ENCODE measurements at regions not wholly inside any gene's neighbourhood (a gene's known extent, or its start where the extent isn't known, plus 50 kb on each side); places are given as distances from the start of the nearest gene placed in this dataset.
"Not testable (repeated sequence)": the region's sequence is repeated elsewhere in the genome, so short reads cannot be mapped to it uniquely, and the experiment has no call there.

DNA sequence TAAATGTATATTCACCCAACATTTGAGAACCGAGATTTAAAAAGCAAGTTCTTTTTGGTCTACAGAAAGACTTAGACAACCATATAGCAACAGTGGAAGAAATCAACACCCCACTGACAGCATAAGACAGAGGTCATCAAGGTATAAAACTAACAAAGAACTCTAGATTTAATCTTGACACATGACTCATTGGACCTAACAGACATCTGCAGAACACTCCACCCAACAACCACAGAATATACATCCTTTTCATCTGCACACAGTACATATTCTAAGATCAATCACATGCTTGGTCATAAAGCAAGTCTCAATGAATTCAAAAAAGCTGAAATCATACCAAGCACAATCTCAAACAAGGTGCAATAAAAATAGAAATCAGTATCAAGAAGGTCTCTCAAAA is 65.8 kb downstream of the SPIN4 start:
- DNase-seq: no peak

DNA sequence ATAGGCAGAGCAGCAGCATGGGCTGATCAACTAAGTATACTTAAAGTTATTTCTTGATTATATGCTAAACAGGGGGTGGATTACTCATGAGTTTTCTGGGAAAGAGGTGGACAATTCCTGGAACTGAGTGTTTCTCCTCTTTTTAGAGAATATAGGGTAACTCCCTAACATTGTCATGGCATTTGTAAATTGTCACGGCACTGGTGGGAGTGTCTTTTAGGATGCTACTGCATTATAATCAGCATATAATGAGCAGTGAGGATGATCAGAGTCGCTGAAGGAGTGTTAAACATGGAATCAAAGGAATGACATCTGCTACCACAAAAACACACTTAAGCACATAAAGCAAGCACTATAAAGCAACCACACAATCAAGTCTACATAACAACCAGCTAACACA is 66.5 kb downstream of the SPIN4 start:
- DNase-seq: no peak

DNA sequence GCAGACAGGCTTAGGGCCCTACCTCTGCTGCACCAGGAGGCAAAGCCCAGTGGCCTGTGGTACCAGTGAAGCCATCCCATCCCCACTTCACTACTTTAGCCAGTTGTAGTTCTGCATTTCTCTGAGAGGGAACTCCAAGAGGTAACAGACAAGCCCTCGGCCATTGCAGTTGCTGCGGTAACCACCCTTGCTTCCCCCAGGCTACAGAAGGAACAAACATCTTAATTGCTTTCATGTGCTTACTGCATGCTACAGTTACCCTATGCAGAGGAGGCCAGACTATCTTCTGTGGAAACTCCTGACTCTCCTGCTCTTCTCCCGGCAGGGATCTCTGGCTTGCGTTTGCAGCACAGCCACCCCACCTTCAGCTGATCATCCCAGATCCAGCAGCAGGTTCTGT is 67.8 kb downstream of the SPIN4 start:
- DNase-seq: no peak

DNA sequence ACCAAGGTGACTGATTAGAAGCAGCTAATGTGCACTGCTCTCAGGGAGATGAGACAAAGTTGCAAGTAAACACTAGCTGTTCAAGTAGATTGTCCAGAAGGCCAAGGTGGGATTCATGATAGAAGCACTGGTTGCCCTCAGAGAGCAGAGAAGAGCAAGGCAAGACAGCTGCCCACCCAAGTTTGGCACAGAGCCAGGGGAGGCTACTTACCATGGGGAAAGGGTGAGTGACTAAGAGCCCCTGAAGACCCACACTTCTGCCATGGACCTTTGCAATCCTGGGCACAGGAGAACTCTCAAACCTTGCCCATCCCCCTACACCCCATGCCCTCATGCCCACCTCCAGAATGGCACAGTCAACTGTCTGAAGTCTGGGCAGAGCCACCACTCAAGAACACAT is 68.3 kb downstream of the SPIN4 start:
- no peak for DNase-seq

DNA sequence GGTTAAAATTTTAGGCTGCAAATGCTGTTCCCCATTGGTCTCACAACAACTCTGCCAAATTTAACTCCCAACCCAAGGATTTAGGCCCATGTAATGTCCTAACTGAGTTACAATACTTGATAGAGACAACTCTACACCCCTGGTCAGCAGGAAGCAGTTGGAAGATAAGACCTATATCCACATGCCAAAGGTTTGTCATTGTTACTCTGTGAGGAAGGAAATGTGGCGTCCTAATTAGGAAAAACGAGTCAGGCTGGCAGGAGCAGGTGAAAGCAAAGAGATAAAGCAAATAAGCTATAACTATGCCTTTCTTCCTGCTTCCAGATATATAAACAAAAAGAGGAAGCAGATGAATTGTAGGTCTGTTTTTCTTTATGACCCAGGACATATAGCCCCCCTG is 69.1 kb downstream of the SPIN4 start:
- no peak for DNase-seq

DNA sequence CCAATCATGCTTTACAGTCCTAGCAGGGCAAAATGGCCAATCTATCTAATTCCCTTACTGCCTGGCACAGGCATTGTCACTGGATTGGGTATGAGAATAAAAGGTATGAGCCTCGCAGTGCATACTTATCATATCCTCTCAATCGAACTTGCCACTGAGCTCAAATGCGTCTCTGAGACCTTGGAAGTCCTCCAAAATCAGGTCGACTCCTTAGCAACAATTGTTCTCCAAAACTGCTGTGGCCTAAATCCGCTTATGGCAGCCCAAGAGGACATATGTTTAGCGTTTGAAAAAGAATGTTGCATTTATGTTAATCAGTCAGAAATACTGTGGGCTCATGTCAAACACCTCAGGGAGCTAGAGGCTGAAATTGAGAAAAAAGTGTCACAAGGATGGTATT is 69.7 kb downstream of the SPIN4 start:
- DNase-seq: no peak

DNA sequence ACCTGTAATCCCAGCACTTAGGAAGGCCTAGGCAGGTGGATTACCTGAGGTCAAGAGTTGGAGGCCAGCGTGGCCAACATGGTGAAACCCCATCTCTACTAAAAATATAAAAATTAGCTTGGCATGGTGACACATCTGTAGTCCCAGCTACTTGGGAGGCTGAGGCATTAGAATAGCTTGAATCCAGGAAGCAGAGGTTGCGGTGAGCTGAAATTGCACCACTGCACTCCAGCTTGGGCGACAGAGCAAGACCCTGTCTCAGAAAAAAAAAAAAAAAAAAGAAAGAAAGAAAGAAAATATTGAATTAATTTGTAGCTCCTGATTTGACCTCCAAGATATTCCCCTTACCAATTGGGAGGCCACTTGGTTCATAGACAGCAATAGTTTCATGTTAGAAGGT is 73.7 kb downstream of the SPIN4 start:
- DNase-seq: not testable (repeated sequence)

DNA sequence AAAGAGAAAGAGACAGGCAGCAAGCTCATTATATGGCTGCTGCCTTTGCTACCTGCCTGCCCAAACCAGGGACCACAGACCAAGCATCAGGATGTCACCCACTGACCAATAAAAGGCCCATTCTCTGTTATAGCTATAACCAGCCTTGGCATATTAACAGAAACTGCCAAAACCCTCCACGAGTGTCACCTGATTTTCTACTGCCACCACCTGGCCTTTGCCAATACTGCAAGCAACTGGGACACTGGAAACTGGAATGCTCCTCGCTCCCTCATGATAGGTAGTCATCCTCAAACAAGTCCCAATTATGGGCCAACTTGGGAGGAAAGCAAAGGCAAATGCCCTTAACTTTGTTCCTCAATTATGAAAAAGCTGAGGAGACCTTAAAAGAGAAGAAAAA is 76.0 kb downstream of the SPIN4 start:
- no peak for DNase-seq

DNA sequence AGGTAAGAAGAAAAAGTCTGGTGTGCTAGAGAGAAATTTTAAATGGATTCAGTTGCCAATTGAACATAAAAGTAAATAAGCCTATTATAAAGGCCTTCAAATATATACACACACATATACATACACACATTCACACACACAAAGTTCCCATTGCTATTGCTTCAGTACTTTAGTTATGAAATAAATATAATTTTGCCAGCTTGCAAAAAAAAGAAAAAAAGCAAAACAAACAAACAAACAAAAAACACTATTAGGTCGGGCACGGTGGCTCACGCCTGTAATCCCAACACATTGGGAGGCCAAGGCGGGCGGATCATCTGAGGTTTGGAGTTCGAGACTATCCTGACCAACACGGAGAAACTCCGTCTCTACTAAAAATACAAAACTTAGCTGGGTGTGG is 80.3 kb downstream of the SPIN4 start:
- DNase-seq: no peak

DNA sequence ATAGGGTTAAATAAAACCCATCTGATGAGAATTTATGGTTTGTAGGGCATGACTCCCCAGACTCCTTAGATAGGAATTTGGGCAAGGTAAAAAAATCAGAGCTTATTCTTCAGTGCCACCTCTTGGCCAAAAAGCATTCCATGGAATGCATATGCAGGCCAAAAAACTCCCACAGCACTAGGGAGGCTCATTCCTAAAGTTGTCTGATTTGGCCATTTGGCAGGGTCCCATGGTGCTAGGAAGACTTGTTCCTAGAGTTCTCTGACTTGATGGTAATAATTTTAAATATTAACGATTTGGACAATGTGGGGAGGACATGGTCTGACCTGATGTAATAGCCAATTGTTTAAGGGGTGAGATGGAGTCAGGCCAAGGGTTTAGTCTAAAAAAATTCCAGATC is 93.0 kb downstream of the SPIN4 start:
- no peak for DNase-seq

DNA sequence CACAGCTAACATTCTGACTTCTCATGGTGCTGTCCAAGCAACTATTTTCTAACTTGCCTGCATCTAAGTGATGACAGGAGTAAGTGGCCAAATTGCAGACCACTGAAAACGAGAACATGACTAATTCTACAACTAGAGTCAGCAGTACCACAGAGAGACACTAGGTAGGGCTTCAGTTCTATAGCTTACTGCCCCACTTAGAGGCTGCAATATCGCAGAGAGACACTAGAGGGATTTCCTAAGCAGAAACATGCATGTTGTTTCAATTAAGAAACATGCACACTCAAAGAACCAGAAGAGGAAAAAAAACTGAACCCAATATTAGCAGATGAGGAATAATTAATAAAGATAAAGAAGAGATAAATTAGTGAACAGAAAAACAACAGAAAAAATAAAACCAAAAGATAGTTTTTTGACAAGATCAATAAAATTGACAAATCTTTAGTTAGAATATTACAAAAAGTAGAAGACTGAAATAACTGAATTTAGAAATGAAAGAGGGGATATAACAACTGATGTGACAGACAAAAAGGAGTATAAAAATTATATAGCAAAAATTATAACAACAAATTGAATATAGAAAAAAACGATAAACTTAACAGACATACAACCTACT is 100.8 kb downstream of the SPIN4 start:
- no peak for DNase-seq

DNA sequence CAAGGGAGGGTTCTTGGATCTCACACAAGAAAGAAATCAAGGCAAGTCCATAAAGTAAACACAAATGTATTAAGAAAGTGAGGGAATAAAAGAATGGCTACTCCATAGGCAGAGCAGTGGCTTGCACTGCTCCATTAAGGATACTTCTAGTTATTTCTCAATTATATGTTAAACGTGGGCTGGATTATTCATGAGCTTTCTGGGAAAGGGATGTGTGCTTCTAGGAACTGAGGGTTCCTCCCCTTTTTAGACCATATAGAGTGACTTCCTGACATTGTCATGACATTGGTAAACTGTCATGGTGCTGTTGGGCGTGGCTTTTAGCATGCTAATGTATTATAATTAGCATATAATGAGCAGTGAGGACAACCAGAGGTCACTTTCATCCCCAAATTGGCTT is 108.4 kb downstream of the SPIN4 start:
- not testable (repeated sequence) for DNase-seq

DNA sequence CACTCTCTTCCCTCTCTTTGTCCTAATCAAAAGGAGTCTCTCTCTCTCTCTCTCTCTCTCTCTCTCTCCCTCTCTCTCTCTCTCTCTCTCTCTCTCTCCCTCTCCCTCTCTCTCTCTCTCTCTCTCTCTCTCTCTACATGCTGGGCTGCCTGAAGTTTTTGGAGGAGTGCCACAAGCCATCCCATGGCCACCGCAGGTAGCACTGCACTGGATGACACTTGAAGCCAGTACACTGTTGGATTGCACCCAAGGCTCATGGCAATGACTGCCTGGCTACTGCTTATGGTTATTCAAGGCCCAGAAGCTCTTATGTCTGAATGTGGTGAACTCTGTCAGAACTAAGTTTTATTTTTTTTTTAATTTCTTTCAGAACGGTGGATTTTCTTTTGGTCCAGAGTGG is 115.2 kb downstream of the SPIN4 start:
- DNase-seq: not testable (repeated sequence)

DNA sequence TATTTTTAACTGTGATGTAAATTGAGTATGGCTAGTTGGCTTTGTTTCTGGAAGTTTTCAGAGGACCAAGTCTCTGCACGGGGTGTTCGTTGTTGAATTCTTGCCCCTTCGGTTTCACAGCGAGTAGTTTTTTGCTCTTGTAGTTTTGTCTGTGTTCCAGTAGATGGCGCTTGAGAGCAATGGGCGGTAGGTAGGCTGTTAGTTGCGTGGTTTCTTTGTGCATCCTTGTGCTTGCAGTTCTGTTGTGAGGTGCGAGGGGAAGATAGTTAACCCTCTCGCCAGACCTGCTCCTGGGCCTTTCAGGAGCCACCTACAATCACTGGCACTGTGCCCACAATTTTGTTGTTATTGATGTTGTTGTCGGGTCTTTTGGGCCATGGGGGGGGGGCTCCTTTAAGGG is 118.1 kb downstream of the SPIN4 start:
- not testable (repeated sequence) for DNase-seq

DNA sequence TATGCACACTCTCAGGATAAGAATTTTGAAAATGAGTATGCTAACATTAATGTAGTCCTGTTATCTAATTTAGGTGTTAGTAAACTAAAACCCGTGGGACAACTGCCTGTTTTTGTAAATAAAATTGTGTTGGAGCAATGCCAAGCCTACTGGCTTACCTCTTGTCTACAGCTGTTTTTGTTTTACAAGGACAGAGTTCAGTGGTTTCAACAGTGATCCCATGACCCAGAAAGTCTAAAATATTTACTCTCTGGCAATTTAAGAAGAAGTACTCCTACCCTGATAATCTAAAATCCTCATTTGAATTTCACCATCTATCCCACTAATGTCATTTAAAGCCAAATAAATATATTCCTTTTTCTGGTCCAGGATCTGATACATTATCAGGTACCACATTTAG is 132.9 kb downstream of the SPIN4 start:
- not testable (repeated sequence) for DNase-seq

DNA sequence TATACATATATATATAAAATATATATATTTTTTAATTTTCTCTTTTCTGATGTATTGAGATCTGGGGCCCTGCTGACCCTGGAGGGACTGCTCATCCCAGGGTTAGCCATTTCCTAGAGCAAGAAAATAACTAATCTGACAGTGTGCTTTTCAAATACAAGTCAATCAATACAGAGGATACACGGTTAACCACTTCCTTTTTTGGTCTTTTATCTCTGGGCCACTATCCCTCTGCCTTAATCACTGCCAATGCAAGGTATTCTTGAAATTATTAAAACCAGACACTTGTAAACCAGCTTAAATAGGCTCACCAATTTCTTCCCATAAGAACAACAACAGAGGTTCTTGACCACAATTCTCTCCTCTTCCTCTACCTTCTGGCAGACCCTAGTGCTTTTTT is 133.6 kb downstream of the SPIN4 start:
- not testable (repeated sequence) for DNase-seq

DNA sequence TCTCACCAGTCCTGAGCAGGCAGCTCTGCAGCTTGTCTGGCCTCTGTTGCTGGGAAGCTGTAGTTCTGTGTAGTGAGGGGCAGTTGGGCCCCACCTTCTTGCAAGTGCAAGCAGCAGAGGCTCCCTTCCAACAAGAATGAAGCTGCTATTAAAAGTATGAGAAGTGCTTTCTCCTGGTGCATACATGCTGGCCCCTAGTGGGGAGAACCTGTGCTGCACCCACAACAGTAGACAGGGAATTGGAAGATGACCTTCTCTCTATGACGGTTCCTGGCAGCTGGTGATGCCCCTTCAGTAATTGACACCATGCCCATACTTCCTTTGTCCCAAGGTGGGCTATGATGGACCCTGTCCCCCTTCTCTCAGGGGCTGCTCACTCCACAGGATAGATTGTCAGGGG is 141.5 kb downstream of the SPIN4 start:
- not testable (repeated sequence) for DNase-seq

DNA sequence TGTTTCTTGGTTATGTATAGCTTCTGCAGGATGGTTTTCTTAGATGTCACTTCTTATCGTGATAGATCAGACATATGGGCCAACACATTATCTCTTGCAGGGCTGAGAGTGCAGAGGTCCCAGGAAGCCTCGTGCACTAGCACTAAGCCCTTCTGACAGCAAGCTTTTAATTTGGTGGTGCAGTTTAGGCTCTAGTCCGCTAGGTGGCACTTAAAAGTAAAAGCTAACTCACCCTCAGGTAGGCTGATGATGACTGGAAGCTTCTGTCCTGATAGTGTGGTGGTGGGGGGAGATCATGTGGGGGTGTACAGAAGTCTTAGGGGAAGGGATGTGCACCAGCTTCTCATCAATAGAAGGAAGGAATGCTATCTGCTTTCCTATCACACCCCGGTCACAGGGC is 142.0 kb downstream of the SPIN4 start:
- not testable (repeated sequence) for DNase-seq

DNA sequence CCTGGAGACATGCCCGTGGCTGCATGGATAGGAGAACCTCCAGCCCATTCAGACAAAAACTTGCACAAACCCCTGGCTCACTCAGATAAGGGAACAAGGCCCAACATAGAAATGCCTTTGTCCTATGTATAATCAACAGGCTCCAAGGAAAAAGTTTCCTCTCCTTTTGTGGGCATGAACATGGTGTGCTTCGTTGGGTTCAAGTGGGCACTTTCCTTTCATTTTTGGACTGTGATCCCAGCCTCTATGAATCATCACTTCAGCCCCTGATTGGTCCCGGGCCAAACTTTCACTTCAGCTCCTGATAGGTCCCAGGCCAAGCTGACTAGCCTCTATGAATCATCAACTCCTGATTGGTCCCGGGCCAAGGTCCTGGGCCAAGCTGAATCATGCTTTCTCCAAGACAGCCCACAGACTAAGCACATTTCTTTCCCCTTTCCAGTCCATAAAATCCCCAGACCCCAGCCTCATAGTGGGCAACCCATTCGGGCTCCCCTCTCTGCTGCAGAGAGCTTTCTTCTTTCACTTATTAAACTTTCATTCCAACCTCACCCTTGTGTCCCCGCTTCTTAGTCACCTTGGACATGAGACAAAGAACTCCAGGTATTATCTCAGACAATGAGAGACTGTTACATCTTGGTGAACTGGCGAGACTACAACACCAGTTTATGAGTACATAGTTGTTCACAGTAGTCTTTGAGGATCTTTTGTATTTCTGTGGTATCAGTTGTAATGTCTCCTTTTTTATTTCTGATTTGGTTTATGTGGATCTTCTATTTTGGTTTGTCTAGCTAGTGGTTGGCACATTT is 146.7 kb downstream of the SPIN4 start:
- not testable (repeated sequence) for DNase-seq

DNA sequence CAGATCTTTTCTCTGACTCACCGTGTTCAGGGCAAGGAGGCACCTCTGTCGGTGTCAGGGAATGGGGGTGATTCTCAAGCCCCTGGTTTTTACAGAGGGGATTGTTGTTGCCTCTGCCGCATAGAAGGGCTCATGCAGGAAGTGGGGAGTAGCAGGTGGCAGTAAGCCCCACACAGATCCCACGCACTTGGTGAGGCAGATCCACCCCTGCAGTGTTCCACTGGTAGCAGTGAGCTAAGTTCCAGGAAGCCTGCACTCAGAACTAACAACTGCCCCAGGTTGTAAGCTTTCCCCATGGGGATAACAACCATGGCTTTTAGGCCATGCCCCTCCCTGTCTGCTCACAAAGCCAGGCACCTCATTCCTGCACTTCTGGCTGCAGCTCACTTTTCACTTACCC is 149.1 kb downstream of the SPIN4 start:
- not testable (repeated sequence) for DNase-seq

DNA sequence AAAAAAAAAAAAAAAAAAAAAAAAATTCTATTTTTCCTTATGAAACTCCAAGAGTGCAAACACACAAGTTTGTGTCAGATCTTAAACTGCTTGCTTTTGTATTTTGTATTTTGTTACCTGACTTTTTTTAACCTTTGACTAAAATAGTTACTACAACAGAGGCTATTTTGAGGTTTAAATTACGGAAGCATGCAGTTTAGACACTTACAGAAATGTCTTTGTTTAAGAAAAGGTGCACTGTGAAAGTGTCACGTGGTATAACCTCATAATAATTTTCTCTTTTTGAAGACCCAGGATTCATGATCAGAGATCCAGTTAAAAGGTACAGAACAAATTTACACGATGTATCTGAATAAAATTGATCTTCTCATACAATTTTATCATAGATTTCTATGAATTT is 152.4 kb downstream of the SPIN4 start:
- not testable (repeated sequence) for DNase-seq

DNA sequence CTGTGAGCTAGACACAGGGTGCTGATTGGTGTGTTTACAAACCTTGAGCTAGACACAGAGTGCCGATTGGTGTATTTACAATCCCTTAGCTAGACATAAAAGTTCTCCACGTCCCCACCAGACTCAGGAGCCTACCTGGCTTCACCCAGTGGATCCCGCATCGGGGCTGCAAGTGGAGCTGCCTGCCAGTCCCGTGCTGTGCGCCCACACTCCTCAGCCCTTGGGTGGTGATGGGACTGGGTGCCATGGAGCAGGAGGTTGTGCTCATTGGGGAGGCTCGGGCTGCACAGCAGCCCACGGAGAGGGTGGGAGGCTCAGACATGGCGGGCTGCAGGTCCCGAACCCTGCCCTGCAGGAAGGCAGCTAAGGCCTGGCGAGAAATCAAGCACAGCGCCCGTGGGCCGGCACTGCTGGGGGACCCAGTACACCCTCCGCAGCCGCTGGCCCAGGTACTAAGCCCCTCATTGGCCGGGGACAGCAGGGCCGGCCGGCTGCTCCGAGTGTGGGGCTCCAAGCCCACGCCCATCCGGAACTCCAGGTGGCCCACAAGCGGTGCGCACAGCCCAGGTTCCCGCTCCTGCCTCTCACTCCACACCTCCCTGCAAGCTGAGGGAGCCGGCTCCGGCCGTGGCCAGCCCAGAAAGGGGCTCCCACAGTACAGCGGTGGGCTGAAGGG is 158.6 kb downstream of the SPIN4 start:
- not testable (repeated sequence) for DNase-seq

DNA sequence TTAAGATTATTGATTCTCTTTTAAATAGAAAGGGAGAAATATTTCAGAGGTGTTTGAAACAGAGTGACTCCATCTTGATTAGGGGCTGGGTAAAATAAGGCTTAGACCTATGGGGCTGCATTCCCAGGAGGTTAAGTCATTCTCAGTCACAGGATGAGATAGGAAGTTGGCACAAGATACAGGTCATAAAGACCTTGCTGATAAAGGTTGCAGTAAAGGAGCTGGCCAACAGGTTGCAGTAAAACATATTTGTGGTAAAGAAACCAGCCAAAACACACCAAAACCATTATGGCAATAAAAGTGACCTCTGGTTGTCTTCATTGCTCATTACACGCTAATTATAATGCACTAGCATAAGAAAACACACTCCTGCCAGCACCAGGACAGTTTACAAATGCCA is 165.0 kb downstream of the SPIN4 start:
- no peak for DNase-seq

DNA sequence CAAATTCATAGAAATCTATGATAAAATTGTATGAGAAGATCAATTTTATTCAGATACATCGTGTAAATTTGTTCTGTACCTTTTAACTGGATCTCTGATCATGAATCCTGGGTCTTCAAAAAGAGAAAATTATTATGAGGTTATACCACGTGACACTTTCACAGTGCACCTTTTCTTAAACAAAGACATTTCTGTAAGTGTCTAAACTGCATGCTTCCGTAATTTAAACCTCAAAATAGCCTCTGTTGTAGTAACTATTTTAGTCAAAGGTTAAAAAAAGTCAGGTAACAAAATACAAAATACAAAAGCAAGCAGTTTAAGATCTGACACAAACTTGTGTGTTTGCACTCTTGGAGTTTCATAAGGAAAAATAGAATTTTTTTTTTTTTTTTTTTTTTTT is 171.3 kb downstream of the SPIN4 start:
- DNase-seq: not testable (repeated sequence)

Measured in SHP77 (cell line).